GM18511 (cell line): ENCODE measurements at regions not wholly inside any gene's neighbourhood (a gene's known extent, or its start where the extent isn't known, plus 50 kb on each side); places are given as distances from the start of the nearest gene placed in this dataset.

Source experiments
- ATAC-seq: cut with Tn5 transposase; IDR thresholded peaks from one replicate; pipeline ENCODE4 v1.9.1; 2021; ENCODE audit warnings: mild to moderate bottlenecking, moderate library complexity; ENCODE audit not compliant: unreplicated experiment

GRCh38 chr6:147752689-147753403, 244.4 kb downstream of the SAMD5 start:
- no peak for ATAC-seq

GRCh38 chr6:147755999-147756398, 247.5 kb downstream of the SAMD5 start:
- ATAC-seq, result no peak

- ATAC-seq, result no peak
Measured at GRCh38 chr6:147756891-147757290, 248.4 kb downstream of the SAMD5 start.

GRCh38 chr6:147757291-147757690, 248.8 kb downstream of the SAMD5 start:
- no peak for ATAC-seq

GRCh38 chr6:147758303-147758702, 249.8 kb downstream of the SAMD5 start:
- no peak for ATAC-seq

- no peak for ATAC-seq
Measured at GRCh38 chr6:147759093-147759492, 250.6 kb downstream of the SAMD5 start.

- no peak for ATAC-seq
Measured at GRCh38 chr6:147759536-147759935, 251.0 kb downstream of the SAMD5 start.

GRCh38 chr6:147765541-147765940, 257.1 kb downstream of the SAMD5 start:
- ATAC-seq, result no peak

GRCh38 chr6:147768969-147769368, 260.5 kb downstream of the SAMD5 start:
- no peak for ATAC-seq

- ATAC-seq, result no peak
Measured at GRCh38 chr6:147769496-147770087, 261.1 kb downstream of the SAMD5 start.

GRCh38 chr6:147770221-147770620, 261.7 kb downstream of the SAMD5 start:
- no peak for ATAC-seq

- no peak for ATAC-seq
Measured at GRCh38 chr6:147772724-147773123, 264.2 kb downstream of the SAMD5 start.

GRCh38 chr6:147774856-147775255, 266.4 kb downstream of the SAMD5 start:
- no peak for ATAC-seq

- no peak for ATAC-seq
Measured at GRCh38 chr6:147776631-147777213, 268.2 kb downstream of the SAMD5 start.

- no peak for ATAC-seq
Measured at GRCh38 chr6:147779624-147780023, 271.1 kb downstream of the SAMD5 start.

- ATAC-seq, result no peak
Measured at GRCh38 chr6:147782302-147782701, 273.8 kb downstream of the SAMD5 start.

GRCh38 chr6:147784371-147784770, 275.9 kb downstream of the SAMD5 start:
- ATAC-seq, result no peak

- ATAC-seq, result no peak
Measured at GRCh38 chr6:147787417-147787816, 278.9 kb downstream of the SAMD5 start.

GRCh38 chr6:147789430-147789947, 281.0 kb downstream of the SAMD5 start:
- ATAC-seq, result no peak

- no peak for ATAC-seq
Measured at GRCh38 chr6:147793871-147794643, 285.6 kb downstream of the SAMD5 start.

GRCh38 chr6:147802459-147802858, 294.0 kb downstream of the SAMD5 start:
- no peak for ATAC-seq
